Karpas-422 (cell line): ENCODE measurements at regions not wholly inside any gene's neighbourhood (a gene's known extent, or its start where the extent isn't known, plus 50 kb on each side); places are given as distances from the start of the nearest gene placed in this dataset.

Experiments
- DNase-seq: peaks from one replicate; pipeline ENCODE4 v3.0.0-alpha.2; 2015
- H2AFZ ChIP-seq: fragments of 200-600 bp; sonication (generic); 2 replicates; pipeline ENCODE4 v1.6.1; 2014; ENCODE audit warnings: antibody characterized with exemption, low read length, mixed read lengths
- H3K27ac ChIP-seq: fragments of 200-600 bp; sonication (generic); 2 replicates; pipeline ENCODE4 v1.5.1; 2014; ENCODE audit warnings: mild to moderate bottlenecking, low read length, moderate library complexity
- H3K27me3 ChIP-seq: fragments of 200-600 bp; sonication (generic); 2 replicates; pipeline ENCODE4 v1.6.1; 2014; ENCODE audit warnings: low read length, mixed read lengths
- H3K36me3 ChIP-seq: fragments of 200-600 bp; sonication (generic); 2 replicates; pipeline ENCODE4 v1.6.1; 2014; ENCODE audit warnings: low read length, mixed read lengths; ENCODE audit not compliant: insufficient read depth
- H3K4me1 ChIP-seq: fragments of 200-600 bp; sonication (generic); 2 replicates; pipeline ENCODE4 v1.6.1; 2014; ENCODE audit warnings: mild to moderate bottlenecking, low read length, mixed read lengths
- H3K4me2 ChIP-seq: fragments of 200-600 bp; sonication (generic); 2 replicates; pipeline ENCODE4 v1.6.1; 2014; ENCODE audit warnings: low read length, low read depth, mild to moderate bottlenecking; ENCODE audit not compliant: poor library complexity, severe bottlenecking
- H3K4me3 ChIP-seq: fragments of 200-600 bp; sonication (generic); 2 replicates; pipeline ENCODE4 v1.5.1; 2014; ENCODE audit warnings: mild to moderate bottlenecking, antibody characterized with exemption, low read length, mixed read lengths
- H3K79me2 ChIP-seq: fragments of 200-600 bp; sonication (generic); 2 replicates; pipeline ENCODE4 v1.6.1; 2014; ENCODE audit warnings: mild to moderate bottlenecking, low read length, mixed read lengths
- H3K9ac ChIP-seq: fragments of 200-600 bp; sonication (generic); 2 replicates; pipeline ENCODE4 v1.6.0; 2014; ENCODE audit warnings: low read length
- H3K9me2 ChIP-seq: fragments of 200-600 bp; sonication (generic), shearing (Covaris generic); replicated peaks from 2 replicates; pipeline ENCODE4 v1.6.0; 2014; ENCODE audit warnings: mild to moderate bottlenecking, low read length, moderate library complexity; ENCODE audit not compliant: insufficient read depth
- H3K9me3 ChIP-seq: fragments of 300-700, 200-600 bp; sonication (generic); 2 replicates; pipeline ENCODE4 v1.6.1; 2014; ENCODE audit warnings: low read length, mixed read lengths
- H4K20me1 ChIP-seq: fragments of 200-600 bp; sonication (generic); 2 replicates; pipeline ENCODE4 v1.6.1; 2014; ENCODE audit warnings: mild to moderate bottlenecking, antibody characterized with exemption, low read length, low read depth; ENCODE audit not compliant: insufficient read depth

DNA sequence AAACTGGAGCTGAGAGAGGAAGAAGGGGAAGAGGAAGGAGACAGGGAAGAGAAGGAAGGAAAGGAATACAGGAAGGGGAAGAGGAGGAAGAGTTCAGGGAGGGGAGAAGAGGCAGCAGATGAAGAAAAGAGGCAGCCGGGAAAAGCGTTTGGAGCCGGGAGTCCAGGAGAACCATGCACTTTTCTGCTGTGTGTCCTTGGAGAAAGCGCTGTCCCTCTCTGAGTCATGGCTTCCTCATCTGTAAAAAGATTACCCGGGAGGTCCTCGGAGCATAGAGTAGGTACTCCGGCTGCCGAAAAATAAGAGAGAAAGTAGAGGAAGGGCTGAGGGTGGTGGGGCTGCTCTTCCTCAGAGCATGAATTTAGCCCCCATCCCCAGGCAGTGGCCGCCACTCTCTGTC lies 226.9 kb downstream of the MN1 start:
- Histone ChIP-seq H3K27me3 (no peaks in the 10 kb centered on the region), H3K9me3 (no peaks in the 10 kb centered on the region), H3K9ac (no peak overlapping the region), H2AFZ (no peak overlapping the region), H3K27ac (no peak overlapping the region), H3K79me2 (no peaks in the 10 kb centered on the region), H3K4me3 (no peak overlapping the region), H3K4me2 (no peak overlapping the region), H3K4me1 (no peaks in the 10 kb centered on the region), H4K20me1 (no peaks in the 10 kb centered on the region), H3K36me3 (no peaks in the 10 kb centered on the region), H3K9me2 (no peaks in the 10 kb centered on the region)
- no peak for DNase-seq

DNA sequence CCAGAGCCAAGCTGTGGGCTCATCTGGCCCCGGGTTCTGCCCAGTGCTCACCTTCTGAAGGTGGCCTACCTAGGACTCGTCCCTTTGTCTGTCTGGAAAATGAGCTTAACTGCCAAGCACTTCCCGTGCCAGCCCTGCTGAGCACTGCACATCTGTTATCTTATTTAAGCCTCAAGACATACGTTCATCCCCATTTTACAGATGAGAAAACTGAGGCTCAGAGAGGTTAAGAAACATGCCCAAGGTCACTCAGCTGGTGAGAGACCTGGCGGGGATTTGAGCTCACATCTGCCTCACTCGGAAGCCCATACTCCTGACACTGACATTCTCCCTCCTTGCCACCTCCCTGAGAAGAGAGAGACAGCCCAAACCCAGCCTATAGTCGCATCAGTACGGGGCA lies 226.2 kb downstream of the MN1 start:
- H3K4me1 ChIP-seq, result no peaks in the 10 kb centered on the region
- H2AFZ ChIP-seq, result no peak overlapping the region
- H3K9me2 ChIP-seq, result no peaks in the 10 kb centered on the region
- no peak overlapping the region for H3K4me3 ChIP-seq
- H3K79me2 ChIP-seq, result no peaks in the 10 kb centered on the region
- no peak overlapping the region for H3K9ac ChIP-seq
- no peaks in the 10 kb centered on the region for H3K9me3 ChIP-seq
- no peaks in the 10 kb centered on the region for H3K36me3 ChIP-seq
- no peaks in the 10 kb centered on the region for H3K27me3 ChIP-seq
- no peak overlapping the region for H3K4me2 ChIP-seq
- H3K27ac ChIP-seq, result no peak overlapping the region
- H4K20me1 ChIP-seq, result no peaks in the 10 kb centered on the region
- no peak for DNase-seq

- no peaks in the 10 kb centered on the region for H3K4me1 ChIP-seq
- H3K9me2 ChIP-seq, result no peaks in the 10 kb centered on the region
- H3K27ac ChIP-seq, result no peak overlapping the region
- H3K4me3 ChIP-seq, result no peak overlapping the region
- H3K27me3 ChIP-seq, result no peaks in the 10 kb centered on the region
- no peak overlapping the region for H3K4me2 ChIP-seq
- no peaks in the 10 kb centered on the region for H3K9me3 ChIP-seq
- no peaks in the 10 kb centered on the region for H3K79me2 ChIP-seq
- DNase-seq, result no peak
- no peak overlapping the region for H2AFZ ChIP-seq
- no peaks in the 10 kb centered on the region for H3K36me3 ChIP-seq
- H3K9ac ChIP-seq, result no peak overlapping the region
- no peaks in the 10 kb centered on the region for H4K20me1 ChIP-seq
These were observed 225.1 kb downstream of the MN1 start for GRCh38 chr22:27576413-27576812.

DNA sequence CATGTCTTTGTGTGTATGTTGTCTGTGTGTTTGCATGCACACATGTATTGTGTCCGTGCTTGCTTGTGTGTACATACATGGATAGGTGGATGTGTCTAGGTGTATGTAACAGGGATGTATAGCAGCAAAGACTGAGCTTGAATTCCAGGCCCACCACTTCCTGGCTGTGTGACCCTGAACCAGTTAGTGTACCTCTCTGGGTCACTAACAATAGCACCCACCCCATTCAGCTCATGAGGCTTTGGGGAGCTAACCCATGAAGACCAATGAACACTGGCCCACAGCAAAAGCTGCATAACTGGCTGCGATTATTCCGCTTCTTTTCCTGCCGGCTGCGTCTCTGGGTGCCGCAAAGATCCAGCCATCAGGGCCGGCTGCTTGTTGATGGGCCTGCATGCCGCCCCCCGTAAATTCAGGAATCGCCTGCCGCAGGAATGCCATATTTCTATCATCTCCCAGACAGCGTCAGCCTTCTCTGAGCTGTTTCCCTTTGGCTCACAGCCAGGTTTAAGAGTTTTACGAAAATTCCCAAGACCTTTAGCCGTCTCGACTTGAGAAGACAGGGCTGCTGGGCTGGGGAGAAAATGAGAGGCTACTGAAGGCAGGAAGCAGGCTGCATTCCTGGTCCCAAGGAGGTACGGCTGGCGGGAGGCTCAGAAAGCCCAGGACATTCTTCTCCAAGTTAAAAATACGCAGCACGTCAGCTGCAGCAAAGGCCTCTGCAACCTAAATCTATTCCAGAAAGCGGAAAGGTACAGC lies 224.6 kb downstream of the MN1 start:
- no peak overlapping the region for H3K9ac ChIP-seq
- H3K27ac ChIP-seq, result no peak overlapping the region
- H3K4me2 ChIP-seq, result no peak overlapping the region
- no peaks in the 10 kb centered on the region for H4K20me1 ChIP-seq
- H3K27me3 ChIP-seq, result no peaks in the 10 kb centered on the region
- no peak for DNase-seq
- no peak overlapping the region for H3K4me3 ChIP-seq
- no peaks in the 10 kb centered on the region for H3K36me3 ChIP-seq
- H3K4me1 ChIP-seq, result no peaks in the 10 kb centered on the region
- H3K79me2 ChIP-seq, result no peaks in the 10 kb centered on the region
- H3K9me3 ChIP-seq, result no peaks in the 10 kb centered on the region
- H2AFZ ChIP-seq, result no peak overlapping the region
- no peaks in the 10 kb centered on the region for H3K9me2 ChIP-seq

DNA sequence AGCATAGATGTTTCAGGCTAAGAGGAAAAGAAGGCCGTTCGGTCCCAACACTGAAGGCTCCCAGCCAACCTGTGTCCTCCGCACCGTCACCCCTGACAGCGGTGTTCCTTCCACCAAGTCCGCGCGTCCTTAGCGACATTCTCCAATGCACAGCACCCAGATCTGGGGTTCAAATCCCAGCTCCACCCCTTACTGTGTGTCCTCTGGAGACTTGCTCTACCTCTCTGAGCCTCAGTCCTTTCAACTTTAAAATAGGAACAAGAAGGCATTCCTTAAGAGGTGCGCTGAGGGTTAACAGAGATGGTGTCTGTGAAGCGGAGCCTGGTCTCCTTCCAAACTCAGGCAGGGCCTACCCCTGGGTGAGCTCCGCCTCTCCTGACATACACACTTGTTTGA lies 224.0 kb downstream of the MN1 start:
- no peak overlapping the region for H3K9ac ChIP-seq
- no peak overlapping the region for H3K27ac ChIP-seq
- H3K4me2 ChIP-seq, result no peak overlapping the region
- DNase-seq, result no peak
- no peak overlapping the region for H3K4me3 ChIP-seq
- no peaks in the 10 kb centered on the region for H3K79me2 ChIP-seq
- no peaks in the 10 kb centered on the region for H3K27me3 ChIP-seq
- no peaks in the 10 kb centered on the region for H3K36me3 ChIP-seq
- H4K20me1 ChIP-seq, result no peaks in the 10 kb centered on the region
- H3K4me1 ChIP-seq, result no peaks in the 10 kb centered on the region
- H2AFZ ChIP-seq, result no peak overlapping the region
- no peaks in the 10 kb centered on the region for H3K9me2 ChIP-seq
- no peaks in the 10 kb centered on the region for H3K9me3 ChIP-seq

DNA sequence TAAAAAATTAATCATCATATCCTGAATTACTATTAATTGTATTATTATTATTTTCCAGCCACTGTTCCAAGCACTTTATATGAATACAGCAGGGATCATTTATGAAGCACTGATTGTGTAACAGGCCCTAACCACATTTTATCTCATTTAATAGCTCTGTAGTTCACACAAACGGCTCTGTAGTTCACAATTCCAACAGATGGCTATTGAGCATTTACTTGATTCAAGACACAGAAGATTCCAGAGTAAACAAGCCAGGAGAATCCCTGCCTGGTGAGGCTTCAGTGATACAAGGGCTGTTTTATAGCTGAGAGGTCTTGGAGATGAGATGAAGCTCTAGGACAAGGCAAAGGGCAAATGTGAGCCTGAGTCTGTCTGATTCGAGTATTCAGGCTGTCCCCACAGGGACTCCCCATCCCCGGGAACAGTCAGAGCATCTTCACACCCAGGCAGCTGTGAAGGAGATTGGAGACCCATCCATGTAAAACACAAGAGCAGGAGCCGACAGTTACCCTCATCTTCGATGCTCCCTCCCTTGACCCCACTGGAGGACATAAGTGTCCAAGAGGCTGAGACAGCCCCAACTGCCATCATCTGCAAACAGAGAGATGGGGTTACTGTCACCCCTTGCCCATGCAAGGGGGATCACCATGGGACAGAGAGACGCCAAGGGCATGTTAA lies 222.5 kb downstream of the MN1 start:
- H3K9me3 ChIP-seq, result no peaks in the 10 kb centered on the region
- H3K4me2 ChIP-seq, result no peak overlapping the region
- no peak overlapping the region for H3K9ac ChIP-seq
- no peaks in the 10 kb centered on the region for H3K4me1 ChIP-seq
- no peaks in the 10 kb centered on the region for H4K20me1 ChIP-seq
- no peaks in the 10 kb centered on the region for H3K27me3 ChIP-seq
- no peaks in the 10 kb centered on the region for H3K9me2 ChIP-seq
- no peak overlapping the region for H2AFZ ChIP-seq
- H3K36me3 ChIP-seq, result no peaks in the 10 kb centered on the region
- no peaks in the 10 kb centered on the region for H3K79me2 ChIP-seq
- H3K4me3 ChIP-seq, result no peak overlapping the region
- DNase-seq, result no peak
- no peak overlapping the region for H3K27ac ChIP-seq

DNA sequence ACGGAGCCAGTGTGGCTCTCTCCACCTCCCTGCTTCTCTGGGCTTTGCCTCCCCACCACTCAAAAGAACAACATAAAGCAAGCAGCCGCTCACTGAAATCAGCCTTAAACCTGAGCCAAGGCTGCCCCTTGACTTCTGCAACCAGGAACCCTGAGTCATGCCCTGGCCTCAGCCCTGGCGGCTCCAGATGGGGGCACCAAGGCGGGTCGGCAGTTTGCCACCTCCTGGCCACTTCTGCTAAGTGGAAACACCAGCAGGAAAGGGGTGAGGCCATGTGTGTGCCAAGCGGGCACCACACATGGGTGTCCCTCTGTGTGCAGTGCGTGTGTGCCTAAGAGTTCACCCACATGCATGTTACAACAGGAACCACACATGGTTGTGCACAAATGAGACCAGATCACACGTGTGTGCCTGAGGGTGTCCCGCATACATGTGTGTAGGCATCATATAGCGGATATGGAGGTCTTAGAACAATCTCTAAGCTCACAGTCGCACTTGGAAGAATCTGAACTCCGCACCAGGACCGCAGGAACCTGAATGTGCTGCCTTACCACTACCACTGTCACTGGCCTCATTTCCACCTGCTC lies 221.2 kb downstream of the MN1 start:
- Histone ChIP-seq H3K27ac (no peak overlapping the region), H3K9me3 (no peaks in the 10 kb centered on the region), H3K9ac (no peak overlapping the region), H3K4me3 (no peak overlapping the region), H3K27me3 (no peaks in the 10 kb centered on the region), H3K9me2 (no peaks in the 10 kb centered on the region), H4K20me1 (no peaks in the 10 kb centered on the region), H3K36me3 (no peaks in the 10 kb centered on the region), H3K4me1 (no peaks in the 10 kb centered on the region), H3K79me2 (no peaks in the 10 kb centered on the region), H3K4me2 (no peak overlapping the region), H2AFZ (no peak overlapping the region)
- DNase-seq, result no peak

DNA sequence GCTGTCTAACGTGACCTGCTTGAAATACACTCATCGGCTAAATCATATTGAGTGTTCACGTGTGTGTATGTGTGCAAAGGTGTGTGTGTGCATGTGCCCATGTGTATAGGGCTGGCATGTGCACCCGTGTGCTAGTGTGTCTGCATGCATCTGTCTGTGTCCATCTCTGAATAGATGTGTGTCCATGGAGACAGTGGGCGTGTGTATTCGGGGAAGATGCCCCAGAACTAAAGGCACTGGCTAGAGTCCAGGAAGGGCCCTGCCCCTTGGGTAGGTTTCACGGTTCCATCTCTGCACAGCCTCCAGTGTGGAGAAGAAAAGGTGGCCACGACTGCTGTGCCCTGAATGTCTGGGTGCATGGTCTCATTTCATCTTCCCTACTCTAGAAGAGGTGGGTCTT lies 220.3 kb downstream of the MN1 start:
- no peak overlapping the region for H3K4me3 ChIP-seq
- no peaks in the 10 kb centered on the region for H3K36me3 ChIP-seq
- no peaks in the 10 kb centered on the region for H3K9me3 ChIP-seq

More for the DNA sequence above, 220.3 kb downstream of the MN1 start:
- H3K9me2 ChIP-seq, result no peaks in the 10 kb centered on the region
- no peak overlapping the region for H3K4me2 ChIP-seq
- no peak overlapping the region for H2AFZ ChIP-seq
- H4K20me1 ChIP-seq, result no peaks in the 10 kb centered on the region
- H3K79me2 ChIP-seq, result no peaks in the 10 kb centered on the region
- DNase-seq, result no peak
- no peak overlapping the region for H3K9ac ChIP-seq
- H3K27me3 ChIP-seq, result no peaks in the 10 kb centered on the region
- no peak overlapping the region for H3K27ac ChIP-seq
- no peaks in the 10 kb centered on the region for H3K4me1 ChIP-seq
